ENCODE measurements at regions not wholly inside any gene's neighbourhood (a gene's known extent, or its start where the extent isn't known, plus 50 kb on each side); places are given as distances from the start of the nearest gene placed in this dataset.
"Not testable (repeated sequence)": the region's sequence is repeated elsewhere in the genome, so short reads cannot be mapped to it uniquely, and the experiment has no call there.

DNA sequence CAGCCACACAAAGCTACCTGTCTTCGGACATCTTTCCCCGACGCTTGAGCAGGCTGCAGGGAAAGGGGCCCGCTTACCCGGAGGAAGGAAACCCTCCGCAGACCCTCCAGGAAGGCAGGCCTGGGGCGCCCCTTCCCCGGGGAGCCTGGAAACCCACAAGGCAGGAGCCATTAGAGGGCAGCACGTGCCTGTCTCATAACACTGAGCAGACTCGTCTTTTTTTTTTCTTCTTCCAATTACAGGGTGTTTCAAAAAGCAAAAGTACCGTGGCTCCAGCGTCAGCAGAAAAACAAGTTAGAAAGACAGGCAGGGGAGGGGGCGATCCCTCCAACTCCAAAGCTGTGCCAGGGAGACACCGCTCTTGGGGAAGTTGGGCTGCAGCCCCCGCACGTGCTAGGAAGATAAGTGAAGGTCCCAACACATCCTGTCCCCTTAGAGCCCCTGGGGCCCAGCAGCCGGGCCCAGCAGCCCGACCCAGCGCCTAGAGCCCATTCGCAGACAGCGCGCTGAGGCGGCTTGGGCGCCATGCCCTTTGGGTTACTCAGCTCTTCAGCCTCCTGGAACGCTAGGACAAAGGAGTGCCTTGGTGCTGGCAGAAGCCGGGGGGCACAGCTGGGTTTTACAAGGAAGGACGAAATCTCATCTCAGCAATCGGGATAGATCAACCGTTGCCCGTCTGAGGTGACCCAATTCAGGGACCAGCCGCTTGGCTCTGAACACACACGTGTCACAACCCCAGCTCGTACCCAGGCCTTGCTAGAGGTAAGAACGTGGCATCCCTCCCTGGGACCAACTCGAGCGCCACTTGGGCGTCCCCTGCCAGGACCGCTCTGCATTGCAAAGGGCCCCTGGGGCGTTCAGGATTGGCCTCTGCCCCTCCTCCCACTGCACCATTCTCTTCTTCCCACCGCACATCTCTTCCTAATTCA, 136.3 kb downstream of the LY86 start:
- no peak for DNase-seq (ENCODE audit: low read depth in 2 of 2, low spot score in 1 of 2)

DNA sequence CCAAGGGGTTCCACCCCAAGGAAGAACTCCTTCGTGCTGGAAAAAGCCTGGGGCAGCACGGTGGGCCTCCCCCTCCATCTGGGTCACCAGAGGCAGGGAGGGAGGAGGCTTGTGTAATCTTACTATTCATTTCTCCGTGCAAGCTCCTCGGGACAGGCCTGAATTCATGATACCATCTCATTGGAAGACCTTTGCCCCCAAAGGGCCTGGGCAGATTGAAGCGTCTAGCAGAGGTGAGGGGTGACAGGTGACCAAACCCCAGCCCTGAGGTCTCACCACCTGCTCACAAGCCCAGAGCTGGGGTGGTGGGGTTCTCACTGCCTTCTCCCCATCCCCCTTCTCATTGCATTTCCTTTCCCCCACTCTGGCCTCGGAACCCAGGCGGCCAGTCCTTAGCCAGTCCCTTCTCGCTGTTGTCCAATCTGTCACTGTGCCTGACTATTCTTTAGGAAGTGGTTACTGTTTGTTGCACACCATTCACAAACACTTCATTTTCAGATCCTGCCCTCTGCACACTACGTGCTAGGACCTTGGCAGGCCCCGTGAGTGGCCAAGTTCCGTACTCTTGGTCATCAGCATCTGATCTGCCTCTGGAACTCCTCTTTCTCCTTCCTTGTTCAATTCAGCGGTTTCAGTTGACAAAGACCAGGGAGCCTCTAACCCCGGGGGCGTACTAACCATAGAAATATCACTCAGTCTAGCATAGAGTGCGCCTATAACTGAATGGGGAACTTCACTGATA, 137.1 kb downstream of the LY86 start:
- no peak for DNase-seq (ENCODE audit: low read depth in 2 of 2, low spot score in 1 of 2)

DNA sequence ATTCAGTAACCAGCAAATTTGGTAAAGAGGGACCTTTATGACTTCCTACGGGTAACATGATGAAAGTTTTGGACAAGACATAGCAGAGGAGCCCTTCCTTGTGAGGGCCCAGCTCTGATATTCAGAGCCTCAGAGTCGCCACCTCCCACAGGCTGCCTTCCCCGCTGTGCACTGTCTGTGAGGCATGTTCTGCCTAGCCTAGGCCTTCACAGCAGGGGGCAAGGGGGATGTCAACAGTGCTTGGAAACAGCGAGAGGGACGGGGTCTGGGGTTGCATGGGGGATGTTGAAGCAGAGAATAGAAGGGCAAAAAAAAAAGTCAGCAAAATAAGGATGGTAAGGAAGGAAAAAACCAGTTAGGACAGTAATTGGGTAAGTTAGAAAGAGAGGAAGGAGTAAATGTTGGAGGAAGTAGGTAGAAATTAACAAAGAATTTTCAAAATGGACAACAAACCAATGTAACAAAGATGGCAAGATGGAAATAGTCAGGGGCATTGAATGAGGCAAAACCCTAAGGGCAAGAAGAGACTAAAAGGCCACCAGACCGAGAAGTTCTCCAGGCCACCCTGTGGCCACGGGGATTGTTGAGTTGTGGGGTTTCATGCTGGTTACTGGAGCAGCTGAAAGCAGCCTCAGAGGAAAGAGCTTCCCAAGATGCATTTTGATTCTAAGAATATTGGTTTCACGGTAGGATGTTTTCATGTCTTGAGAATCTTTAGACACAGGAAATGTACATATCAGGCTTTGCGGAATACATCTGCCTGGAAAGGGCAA, 139.8 kb downstream of the LY86 start:
- DNase-seq (ENCODE audit: low read depth in 2 of 2, low spot score in 1 of 2), result no peak

DNA sequence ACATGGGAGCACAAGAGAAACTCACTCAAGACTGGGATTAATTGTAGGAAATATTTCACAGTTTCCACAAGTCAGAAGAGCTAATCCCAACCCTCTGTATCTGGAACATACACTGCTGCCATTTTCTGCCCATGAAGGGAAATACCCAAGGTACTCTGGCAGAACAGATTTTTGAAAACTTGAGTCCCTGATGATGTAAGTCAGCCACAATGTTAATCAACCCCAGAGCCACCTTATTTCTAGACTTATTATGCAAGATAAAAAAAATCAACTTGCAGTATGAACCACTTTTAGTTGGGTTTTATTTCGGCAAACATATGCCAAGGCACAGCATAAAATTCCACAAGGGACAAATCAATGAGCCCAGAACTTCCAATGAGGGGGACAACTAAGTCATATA, 141.5 kb downstream of the LY86 start:
- no peak for DNase-seq (ENCODE audit: low read depth in 2 of 2, low spot score in 1 of 2)

DNA sequence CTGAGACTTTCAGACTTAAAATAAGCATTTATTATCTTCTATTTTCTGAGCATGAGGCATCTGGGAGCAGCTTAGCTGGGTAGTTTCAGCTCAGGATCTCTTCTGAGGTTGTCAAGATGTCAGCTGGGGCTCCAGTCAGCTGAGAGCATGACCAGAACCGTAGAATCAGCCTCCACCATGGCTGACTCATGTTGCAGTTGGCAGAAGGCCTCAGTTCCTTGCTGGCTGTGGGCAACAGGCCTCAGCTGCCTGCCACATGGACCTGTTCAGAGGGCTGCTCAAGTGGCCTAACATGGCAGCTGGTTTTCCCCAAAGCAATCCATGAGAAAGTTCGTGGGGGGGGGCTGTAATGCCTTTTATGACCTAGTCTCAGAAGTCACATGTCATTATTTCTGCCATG, 142.3 kb downstream of the LY86 start:
- no peak for DNase-seq (ENCODE audit: low read depth in 2 of 2, low spot score in 1 of 2)

DNA sequence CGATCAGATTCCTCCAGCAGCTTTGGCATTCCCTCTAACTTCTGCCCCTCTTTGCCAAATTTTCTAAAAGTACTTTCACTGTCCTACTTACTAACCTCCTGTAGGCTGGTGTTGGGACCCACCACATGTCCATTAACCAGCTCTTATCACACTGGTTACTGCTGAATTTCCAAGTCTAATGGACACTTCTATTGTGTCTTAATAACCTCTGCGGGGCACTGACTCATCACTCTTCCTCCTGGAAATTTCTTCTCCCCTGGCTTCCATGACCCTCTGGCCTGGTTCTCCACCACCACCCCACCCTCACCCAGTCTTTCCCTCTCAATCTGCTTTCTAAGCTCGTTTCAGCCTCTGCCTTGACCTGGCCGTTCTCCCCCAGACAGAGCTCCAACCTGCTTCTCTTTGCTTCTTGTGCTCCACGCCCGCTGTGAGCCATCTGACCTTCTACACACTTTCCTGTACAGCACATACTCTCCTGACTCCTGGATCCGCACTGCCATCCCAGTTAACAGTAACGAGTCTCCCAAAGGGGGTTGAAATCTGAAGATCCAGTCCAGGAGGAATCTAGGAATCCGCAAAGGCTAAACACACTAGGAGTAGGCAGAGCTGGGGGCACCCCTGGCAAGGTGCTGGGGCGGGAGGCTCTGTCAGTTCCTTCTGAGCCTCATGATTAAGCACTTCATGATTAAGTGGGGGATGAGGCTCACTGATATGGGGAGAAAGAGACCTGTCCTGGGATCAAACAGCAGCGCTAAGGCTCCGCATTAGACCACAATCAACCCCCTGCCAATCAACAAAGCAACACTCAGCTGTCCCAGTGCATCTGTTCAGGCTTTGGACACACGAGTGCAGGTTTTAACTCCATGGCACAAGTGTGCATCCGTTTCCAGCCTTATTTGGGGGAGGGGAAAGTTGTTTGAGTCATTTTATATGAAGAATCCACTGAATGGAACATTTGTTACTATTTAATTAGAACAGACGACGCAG, 146.3 kb downstream of the LY86 start:
- no peak for DNase-seq (ENCODE audit: low read depth in 2 of 2, low spot score in 1 of 2)

DNA sequence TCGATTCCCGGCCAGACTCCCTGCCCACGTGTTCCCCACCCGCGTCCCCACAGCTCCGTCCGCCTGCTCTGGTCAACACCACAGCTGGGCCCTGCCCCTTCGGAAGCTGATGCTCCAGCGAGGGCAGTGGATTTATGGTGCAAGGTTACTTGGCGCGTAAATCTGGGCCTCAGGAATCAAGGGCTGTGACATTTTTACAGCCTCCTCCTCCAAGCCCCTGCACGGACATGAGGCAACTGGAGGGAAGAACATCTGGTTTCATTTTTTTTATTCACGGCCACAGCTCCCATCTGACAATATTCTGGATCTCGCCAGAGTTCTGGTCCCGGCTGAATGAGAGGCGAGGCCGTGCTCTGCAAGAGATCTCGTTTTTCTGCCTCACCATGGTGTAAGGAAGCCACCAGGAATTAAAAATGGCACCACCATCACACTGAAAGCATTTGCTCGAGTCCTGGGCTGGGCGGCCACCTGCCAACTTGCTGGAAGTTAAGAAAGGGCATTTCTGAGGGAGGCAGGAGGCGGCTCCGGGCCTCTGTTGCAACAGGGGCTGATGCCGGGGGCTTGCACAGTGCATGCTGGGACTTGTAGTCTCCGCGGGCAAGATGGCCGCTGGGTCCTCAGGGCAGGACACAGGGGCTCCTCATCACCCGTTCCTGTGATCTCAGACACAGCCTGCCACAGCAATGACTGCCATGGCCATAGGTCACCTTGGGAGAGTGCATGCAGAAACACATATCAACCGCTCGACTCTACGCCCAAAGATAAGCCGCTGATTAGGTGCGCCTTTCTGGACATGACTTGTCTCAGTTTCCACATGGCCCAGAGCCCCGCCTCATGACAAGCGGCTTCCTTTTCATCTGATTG, 148.5 kb downstream of the LY86 start:
- no peak for DNase-seq (ENCODE audit: low read depth in 2 of 2, low spot score in 1 of 2)

DNA sequence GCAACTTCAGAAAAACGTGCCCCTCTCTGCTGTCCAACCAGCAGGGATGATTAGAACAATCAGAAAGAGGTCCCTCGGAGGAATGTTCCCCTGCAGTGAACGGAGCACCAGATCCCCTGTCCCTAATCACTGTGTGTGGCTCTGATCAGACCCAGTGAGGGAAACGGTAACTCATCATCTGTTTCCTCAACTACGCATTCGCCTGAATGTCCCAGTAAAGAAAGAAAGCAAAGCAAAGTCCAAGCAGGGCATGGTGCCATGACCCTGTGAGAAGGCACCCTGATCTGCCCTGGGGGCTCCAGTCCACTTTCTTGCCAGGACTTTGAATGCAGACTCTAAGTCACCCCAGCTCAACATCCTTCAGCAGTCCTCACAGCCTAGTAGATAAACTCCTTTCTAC, 149.2 kb downstream of the LY86 start:
- DNase-seq (ENCODE audit: low read depth in 2 of 2, low spot score in 1 of 2), result no peak

DNA sequence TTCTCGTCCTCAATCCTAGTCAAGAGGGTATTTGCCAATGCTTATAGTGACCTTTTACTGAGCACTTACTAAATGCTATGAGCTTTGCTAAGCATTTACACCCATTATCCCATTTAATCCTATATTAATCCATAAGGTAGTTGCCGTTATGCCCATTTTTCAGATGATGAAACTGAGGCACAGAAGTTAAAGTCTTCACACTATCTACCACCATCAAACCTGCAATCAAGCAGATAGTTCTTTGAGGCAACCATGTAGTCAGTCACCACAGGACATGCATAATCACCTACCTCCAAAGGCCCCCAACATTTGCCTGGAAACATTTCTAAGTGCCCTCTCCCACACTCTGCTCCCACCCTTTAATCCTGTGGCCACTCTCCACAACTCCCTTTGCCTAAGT, 149.6 kb downstream of the LY86 start:
- no peak for DNase-seq (ENCODE audit: low read depth in 2 of 2, low spot score in 1 of 2)

DNA sequence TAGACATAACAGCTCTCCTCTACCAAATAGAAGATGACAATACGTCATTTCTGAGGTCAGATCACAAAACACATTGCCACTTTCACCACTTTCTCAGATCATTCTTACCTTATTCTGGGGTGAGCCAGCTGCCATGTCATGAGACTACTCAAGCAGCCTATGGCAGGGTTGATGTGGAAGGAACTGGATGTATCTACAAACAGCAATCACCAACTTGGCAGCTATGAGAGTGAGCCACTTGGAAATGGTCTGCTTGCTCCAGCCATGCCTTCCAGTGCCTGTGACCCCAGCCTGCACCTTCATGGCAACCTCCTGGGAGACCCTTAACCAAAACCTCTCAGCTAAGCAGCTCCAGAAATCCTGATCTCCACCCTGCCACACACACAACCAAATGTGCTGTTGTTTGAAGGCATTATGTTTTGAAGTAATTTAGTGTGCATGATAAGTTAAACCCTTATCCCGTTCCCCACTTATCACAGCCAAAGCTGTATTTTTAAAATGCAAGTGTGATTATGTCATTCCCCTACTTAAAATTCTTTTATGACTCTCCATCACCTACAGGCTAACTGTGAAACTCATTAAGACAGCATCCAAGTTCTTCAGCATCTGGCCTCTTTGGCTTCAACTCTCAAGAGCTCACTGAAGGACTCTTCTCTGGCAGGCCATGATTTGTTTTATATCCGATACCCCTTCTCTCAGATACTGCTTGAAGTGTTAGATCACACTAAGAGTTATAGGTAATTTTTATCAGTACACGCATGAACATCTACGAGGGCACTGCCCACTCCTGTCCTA, 150.6 kb downstream of the LY86 start:
- no peak for DNase-seq (ENCODE audit: low read depth in 2 of 2, low spot score in 1 of 2)

DNA sequence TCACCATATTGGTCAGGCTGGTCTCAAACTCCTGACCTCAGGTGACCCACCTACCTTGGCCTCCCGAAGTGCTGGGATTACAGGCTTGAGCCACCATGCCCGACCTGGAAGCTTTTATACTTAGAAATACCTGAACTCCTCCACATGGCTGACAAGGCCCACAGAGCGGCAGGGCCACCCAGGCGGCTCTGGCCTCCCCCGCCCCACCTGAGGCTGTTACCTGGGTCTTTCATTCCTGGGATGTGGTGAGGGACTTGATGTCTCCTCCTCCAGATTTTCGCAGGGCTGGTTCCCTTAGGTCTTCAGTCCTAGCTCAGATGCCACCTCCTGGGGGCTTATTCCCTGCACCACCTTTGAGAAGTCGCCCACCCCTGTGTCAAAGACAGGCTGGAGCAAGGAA, 152.1 kb downstream of the LY86 start:
- DNase-seq (ENCODE audit: low read depth in 2 of 2, low spot score in 1 of 2), result no peak

DNA sequence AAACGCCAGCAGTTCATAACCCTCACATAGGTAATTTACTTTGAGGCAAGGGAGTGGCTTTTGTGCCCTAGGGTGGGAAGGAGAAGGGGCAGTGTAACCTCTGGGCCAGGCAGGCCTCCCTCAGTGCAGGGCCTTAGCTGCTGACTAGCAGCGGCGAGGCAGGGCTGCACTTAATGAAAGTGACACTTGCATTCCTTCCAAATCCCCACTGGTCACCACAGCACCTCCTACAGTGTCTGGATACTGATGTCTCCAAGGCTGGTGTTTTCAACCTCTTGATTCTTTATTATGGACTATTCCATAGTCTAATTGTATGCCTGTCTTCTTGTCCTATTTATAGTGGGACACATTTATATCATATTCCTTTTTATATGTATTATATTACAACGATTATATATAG, 152.7 kb downstream of the LY86 start:
- no peak for DNase-seq (ENCODE audit: low read depth in 2 of 2, low spot score in 1 of 2)

DNA sequence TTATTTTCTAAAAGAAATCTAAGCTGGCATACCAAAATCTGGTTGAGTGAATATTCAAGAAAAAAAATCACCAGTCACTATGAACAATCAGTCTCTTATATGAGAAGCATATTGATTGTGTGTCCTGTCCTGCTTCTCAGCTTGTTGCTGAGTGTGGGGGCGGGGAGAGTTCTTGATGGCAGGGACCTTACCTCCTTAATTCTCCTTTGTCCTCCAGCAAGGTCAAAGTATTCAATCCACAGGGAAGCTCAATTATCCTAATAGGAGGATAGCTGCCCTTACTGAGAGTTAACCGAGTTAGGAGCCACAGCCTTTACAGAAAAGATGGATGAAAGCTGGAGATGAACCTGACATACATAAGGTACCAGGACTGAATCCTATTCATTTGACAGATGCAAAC, 154.0 kb downstream of the LY86 start:
- no peak for DNase-seq (ENCODE audit: low read depth in 2 of 2, low spot score in 1 of 2)

DNA sequence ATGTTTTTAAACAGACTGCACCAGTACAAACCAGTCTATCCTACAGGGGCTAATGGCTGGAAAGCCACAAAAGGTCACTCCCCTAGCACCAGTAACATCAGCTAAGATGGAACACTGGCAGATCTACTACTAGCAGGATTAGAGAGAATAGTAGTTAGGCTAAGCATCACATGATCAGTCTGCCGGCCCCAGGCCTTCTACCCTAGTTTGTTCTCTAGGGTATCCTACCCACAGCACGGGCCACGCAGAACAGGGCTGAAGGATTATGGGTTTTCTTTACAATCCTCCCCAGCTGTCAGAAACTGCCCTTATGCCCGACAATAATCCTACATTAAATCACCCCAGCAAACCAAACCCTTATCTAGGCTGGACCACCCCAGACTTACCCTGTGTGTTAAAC, 156.0 kb downstream of the LY86 start:
- no peak for DNase-seq (ENCODE audit: low read depth in 2 of 2, low spot score in 1 of 2)

DNA sequence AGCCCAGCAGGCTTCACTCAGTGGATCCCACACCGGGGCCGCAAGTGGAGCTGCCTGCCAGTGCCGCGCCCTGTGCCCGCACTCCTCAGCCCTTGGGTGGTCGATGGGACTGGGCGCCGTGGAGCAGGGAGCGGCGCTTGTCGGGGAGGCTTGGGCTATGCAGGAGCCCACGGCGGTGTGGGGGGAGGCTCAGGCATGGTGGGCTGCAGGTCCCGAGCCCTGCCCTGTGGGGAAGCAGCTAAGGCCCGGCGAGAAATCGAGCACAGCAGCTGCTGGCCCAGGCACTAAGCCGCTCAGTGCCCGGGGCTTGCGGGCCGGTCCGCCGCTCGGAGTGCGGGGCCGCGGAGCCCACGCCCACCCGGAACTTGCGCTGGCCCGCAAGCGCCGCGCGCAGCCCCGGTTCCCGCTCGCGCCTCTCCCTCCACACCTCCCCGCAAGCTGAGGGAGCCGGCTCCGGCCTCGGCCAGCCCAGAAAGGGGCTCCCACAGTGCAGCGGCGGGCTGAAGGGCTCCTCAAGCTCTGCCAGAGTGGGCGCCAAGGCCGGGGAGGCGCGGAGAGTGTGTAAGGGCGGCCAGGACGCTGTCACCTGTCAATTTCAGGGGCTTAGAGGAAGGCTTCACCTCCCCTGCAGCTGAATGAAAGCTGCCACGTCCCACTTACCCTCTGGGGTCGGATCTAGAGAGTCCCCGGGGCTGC, 157.3 kb downstream of the LY86 start:
- not testable (repeated sequence) for DNase-seq (ENCODE audit: low read depth in 2 of 2, low spot score in 1 of 2)

DNA sequence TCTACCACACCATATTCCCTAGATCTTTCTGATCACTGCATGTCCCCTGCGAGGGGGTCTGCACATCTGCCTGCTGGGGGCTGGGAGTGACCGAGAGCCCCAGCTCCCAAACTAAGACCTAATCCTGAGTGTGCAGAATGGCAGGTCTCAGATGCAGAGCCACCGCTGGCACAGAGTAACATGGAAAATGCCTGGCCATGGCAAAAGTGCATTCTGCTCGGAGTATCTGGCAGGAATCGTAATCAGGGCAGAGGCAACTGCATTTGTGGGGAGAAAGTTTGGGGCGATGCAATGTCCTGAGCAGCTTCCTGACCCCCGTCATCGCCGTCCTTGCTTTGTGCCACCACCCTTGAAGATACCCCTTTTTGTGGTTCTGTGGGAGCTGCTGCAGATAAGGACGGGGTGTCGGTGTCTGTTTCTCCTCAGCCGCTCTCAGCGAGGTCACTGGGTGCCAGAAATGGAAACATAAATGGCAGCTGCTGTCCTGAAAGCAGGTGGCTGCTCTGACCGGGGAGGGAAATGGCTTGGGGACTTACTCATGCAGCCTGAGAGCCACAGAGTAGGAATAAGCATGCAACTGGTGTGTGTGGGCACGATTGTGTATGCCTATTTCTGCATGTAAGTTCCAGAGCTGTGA, 157.9 kb downstream of the LY86 start:
- DNase-seq (ENCODE audit: low read depth in 2 of 2, low spot score in 1 of 2), result no peak

DNA sequence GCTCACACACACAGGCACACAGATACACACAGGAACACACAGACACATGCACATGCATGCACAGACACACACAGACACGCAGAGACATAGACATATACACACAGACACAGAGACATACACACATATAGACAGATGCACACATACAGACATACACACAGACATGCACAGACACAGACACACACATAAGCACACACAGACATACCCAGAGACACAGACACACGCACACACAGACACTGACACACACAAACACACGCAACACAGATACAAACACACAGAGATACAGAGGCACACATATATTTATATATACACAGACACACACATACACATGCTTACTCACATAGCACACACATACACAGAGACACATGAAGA, 158.4 kb downstream of the LY86 start:
- DNase-seq (ENCODE audit: low read depth in 2 of 2, low spot score in 1 of 2), result no peak

DNA sequence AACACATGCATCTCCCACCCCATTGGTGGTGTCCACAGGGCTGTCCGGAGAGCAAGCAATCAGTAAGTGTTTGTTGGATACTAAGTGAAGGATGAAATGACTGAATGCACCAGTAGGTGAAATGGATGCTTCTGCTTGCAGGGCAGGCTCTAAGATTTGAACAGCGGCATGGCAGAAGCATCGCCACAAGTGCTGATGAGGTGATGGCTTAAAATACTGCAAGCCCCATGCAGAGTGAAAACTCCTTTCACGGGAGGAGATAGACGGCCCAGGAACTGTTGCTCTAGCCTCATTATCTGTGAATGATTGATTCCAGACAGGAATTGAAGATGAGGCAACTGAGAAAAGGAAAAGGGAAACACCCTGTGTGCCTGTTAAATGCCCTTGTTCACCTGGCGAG, 158.9 kb downstream of the LY86 start:
- no peak for DNase-seq (ENCODE audit: low read depth in 2 of 2, low spot score in 1 of 2)

All from stimulated activated CD8-positive, alpha-beta memory T cell treated with anti-CD3 and anti-CD28 coated beads, Interleukin-4, amount 100 ng/mL, for 4 hours (primary cell).